NCI-H1417 treated with DMSO at 0.1 percent for 48 hours (cell line): ENCODE measurements at regions not wholly inside any gene's neighbourhood (a gene's known extent, or its start where the extent isn't known, plus 50 kb on each side); places are given as distances from the start of the nearest gene placed in this dataset.
"Not testable (repeated sequence)": the region's sequence is repeated elsewhere in the genome, so short reads cannot be mapped to it uniquely, and the experiment has no call there.

ENCODE experiments used
- DNase-seq: peaks from one replicate; lab custom pipeline; 2025; lab: John Stamatoyannopoulos, UW

DNA sequence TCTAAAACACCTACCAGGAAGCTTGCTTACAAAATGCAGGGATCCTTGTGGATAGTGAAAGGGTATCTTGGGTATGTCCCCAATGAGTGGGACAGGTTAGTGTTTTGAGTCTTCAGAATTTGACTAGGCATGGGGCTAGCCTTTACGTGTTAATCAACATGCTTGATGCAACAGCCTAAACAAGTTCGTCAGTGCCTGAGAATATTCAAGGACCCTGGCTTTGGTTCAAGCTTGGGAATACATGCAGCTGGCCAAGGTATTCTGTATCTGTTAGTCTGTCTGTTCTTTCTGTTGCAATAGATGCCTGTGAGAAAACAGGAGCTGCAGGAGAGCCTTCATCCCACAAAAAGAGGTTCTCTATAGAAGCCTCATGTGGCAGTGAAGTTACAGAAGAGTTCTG, 149.5 kb downstream of the CCNG2 start:
- no peak for DNase-seq

DNA sequence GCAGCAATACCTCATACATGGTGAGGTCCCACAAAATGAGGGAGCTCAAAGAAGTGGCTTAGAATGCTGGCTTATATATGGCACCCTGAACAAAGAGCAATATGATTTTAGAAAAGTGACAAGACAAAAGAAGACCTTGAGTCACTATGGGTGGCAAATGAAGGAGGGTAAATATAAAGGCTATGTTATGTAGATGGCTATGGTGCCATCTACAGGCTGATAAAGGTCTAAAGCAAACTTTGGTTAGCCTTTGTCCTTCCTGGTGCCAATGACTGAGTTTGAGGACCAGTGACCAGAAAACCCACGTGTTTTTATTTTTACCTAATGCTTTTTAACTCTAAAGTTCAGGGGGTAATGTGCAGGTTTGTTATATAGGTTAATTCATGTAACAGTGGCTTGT, 151.8 kb downstream of the CCNG2 start:
- DNase-seq = no peak

DNA sequence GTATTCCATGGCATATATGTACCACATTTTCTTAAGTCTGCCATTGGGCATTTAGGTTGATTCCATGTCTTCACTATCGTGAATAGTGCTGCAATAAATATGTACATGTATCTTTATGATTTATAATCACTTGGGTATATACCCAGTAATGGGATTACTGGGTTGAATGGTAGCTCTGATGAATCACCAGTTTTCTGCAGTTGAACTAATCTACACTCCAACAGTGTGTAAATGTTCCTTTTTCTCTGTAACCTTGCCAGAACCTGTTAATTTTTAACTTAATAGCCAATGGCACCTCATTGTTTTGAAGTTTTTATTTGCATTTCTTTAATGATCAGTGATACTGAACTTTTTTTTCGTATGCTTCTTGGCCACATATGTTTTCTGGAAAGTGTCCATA, 152.5 kb downstream of the CCNG2 start:
- DNase-seq = no peak

DNA sequence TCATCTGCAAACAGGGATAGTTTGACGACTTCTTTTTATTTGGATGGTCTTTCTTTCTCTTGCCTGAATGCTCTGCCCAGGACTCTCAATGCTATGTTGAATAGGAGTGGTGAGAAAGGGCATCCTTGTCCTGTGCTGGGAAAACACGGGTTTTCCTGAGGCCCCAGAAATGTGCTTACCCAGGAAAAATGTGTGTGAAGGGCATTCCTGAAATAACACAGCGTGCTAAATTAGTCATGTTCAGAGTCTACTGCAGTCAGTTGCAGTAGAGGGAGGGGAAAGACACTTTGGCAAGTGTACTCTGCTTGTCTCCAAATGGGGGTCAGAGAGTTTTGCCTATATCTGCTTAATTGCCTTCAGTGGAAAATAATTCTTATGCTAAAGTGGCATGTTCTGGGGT, 153.9 kb downstream of the CCNG2 start:
- DNase-seq = no peak

DNA sequence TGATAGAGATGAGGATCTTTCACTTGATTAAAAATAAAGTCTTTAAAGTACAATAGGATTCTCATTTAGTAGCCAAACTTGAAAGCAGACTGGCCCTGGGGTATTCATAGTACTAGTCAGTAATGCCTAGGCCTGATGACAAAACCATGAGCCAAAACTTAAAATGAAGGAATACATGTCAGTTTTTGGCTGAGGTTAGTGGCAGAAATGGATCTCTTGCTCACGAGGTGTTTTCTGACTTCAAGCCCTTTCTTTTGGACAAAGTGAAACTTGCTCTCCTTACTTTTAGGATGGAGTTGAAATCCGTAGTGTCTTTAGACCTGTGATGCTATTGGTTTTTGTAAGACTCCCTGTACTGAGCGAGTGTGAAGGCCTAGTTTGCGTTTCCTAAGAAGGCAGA, 157.7 kb downstream of the CCNG2 start:
- no peak for DNase-seq

DNA sequence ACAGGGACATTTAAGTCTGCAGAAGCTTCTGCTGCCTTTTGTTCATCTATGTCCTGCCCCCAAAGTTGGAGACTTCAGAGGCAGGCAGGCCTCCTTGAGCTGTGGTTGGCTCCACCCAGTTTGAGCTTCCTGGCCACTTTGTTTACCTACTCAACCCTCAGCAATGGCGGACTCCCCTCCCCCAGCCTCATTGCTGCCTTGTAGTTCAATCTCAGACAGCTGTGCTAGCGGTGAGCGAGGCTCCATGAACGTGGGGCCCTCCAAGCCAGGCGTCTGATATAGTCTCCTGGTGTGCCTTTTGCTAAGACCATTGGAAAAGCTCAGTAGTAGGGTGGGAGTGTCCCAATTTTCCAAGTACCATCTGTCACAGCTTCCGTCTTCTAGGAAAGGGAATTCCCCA, 170.1 kb downstream of the CCNG2 start:
- no peak for DNase-seq

DNA sequence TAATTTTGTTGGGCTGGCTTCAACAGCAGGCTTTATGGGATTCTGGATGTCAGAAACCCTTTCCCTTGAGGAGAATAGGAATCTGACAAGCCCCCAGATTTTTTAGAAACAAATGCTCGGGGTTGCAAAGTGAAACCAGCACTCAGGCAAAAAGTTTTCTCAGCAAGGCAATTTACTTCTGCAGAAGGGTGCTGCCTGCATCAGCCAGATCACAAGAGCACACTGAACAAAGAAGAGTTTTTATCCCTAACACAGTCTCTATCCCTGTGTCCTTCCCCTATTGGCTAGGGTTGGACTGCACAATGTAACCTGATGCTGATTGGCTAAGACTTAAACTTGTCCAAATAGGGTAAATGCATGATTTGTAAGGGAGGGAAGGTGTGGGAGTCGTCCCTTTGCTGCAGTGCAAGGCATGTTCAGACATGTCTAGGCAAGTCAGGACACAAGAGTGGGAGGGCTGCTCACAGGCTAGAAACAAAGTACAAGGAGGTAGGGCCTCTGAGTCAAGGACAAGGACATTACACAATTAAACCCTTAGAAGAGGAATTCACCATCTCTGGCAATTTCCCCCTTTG, 175.8 kb downstream of the CCNG2 start:
- DNase-seq = no peak

DNA sequence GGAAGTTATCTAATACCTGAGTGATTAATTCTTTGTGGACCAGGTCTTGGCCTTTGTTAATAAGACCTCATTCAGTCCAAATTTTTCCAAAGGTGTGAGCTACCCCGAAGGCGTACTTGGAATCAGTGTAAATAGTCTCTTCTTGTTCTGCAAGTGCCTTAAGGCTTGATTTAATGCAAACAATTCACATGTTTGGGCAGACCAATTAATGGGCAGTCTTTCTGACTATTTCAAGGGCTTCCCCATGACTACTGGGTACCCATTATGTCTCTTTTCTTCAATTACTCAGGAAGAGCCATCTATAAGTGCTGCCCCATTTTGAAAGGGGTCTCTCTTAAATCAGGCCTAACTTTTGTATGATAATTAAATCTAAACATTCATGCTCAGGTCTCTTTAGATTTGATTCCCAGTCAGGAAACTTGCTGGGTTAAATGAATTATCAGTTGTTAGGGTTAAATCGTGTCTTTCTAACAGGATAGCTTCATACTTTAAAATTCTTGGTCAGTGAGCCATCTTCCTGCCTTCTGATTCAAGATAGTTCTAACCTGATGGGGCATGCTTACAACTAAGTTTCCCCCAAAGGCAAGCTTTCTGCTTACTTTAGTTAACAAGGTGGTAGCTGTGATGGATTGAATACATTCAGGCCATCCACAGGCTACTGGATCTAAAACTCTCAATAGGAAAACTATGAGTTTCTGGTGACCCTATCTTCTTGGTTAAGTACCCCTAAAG, 179.6 kb downstream of the CCNG2 start:
- no peak for DNase-seq

DNA sequence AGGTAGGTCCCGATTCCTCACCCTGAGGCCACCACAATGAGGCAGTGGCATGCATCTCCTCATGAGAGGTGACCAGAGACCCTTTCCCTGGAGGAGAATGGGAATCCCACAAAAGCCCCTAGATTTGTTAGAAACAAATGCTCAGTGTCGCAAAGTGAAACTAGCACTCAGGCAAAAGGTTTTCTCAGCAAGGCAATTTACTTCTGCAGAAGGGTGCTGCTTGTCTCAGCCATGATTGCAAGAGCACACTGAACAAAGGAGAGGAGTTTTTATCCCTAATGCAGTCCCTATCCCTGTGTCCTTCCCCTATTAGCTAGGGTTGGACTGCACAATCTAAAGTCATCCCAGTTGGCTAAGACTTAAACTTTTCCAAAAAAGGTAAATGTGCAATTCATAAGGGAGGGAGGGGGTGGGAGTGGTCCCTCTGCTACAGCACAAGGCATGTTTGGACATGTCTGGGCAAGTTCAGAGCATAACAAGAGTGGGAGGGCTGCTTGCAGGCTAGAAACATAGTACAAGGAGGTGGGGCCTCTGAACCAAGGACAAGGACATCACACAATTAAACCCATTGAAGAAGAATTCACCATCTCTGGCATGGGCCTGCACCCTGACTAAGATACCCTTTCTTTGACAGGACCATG, 185.3 kb downstream of the CCNG2 start:
- DNase-seq = no peak

DNA sequence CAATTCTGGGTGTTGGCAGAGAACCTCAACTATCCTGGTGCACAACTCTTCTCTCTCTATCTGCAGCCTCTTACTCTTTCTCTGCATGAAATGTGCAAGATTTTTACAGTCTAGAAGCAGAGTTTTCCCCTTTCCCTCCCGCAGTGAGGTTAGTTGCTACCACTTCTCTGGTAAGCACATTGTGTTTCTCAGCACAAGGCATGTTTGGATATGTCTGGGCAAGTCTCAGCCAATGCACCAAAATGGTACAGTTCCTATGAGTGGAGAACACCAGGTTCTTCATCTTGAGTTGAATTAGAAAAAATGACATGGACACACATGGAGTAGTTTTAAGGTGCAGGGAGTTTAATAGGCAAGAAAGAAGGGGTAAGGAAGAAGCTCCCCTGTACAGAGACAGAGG, 187.0 kb downstream of the CCNG2 start:
- DNase-seq = no peak

DNA sequence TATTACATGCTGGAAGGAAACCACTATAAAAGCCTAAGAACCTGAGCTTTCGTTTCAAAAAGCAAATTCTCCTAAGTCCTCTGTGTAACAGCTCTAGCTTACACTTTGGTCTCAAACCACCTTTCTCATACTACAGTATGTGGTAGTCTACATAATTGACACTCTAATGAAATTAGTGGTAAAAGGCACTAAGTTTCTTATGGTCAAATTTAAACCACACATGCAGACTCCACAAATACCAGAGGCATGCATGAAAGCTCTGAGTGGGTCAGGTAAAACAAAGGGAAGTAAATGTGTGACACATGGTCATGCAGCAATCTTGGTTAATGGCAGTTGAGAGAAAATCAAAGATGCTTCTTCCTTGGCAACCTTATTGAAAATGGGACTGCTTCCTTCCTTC, 187.8 kb downstream of the CCNG2 start:
- no peak for DNase-seq

DNA sequence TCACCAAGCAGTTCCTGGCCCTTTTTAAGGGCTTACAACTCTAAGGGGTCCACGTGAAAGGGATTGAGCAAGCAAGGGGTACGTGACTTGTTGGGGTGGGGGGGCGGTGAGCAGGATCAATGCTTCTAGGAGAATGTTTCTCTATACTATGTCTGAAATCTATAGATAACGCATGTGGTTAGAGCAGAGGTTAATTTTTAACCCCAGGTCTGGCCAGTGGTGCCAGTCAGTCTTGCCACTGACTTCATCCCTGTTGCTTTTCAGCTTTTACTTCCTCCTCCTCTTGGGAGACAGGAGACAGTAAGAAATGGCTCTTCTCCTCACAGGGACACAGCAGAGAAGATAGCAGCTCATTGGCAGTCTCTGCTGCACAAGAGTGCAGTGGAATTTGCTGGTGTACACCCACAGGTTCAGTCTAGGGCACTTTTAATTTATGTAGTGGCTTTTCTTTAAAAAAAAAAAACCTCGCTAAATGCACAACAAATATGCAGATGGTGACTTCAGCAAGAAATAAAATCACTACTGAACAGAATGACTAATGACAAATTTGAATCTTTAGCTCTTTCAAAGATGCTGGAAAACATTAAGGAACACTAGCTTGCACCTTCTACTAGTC, 190.5 kb downstream of the CCNG2 start:
- DNase-seq = no peak

DNA sequence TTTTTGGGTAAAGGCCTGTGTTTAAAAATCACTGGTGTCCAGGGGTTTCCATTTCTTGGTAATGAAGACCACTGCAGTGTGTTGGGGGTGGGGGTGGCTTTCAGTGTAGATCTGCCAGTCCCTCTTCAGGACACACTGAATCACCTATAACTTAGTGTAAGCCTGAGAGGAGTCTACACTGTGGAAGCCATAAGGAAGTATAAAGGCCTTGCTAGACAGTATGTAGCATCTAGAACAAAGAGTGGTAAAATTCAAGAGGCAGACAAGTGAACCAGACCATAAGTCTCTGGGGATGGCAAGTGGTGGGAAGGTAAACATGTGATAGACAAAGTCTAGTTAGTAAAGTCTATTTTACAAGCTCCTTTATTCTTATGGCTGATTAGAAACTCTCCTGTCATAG, 191.8 kb downstream of the CCNG2 start:
- DNase-seq = no peak

DNA sequence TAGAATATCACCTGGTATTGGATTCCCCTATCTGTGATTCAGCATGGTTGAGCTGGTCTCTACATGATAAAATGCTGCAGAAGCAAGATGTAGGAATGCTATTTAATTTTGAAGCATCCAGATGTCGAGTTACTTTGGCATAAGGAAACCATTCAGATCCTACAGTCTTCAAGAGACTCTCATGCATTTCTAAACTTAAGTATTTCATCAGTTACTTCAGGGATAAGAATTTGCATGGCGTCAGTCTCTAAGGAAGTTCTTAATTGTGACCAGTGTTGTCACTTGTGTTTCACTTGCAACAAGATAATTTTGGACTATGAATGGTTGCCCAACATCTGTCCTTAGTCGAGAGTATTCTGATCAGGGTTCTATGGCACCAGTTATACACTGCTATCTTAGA, 192.4 kb downstream of the CCNG2 start:
- no peak for DNase-seq

DNA sequence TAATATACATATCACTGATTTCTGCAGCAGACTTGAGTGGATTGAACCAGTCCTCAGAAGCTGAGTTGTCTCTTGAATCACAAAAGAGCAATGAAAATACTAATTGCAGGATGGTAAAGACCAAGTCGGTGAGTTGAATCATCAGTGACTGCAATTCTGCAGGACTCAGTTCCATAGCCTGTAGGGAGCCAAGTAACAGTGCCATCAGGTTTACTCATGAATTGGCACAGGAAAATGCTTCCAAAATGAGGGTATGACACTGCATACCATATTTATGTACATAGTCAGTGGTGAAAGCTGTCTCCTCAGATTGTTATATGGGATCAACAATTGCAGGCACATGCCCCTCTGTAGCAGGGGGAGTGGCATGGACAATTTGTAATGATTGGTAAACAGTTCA, 192.8 kb downstream of the CCNG2 start:
- no peak for DNase-seq

DNA sequence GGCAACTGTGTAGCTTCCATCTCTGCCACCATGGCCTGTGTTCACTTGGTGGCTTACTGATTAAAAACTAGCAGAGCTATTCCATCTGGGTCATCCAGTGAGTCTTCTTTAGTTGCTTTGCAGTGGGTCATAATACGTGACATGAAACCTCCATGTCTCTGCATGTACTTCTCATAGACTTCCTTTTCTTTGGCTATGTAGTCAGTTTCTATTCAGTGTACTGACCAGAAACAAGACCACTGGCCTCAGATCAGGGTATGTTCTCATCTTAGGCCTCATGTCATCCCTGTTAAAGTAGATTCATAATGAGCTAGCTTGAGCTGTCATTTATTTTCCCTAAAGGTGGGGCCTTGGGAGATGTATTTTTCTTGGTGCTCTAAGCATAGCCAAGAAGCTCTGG, 195.2 kb downstream of the CCNG2 start:
- DNase-seq = no peak

DNA sequence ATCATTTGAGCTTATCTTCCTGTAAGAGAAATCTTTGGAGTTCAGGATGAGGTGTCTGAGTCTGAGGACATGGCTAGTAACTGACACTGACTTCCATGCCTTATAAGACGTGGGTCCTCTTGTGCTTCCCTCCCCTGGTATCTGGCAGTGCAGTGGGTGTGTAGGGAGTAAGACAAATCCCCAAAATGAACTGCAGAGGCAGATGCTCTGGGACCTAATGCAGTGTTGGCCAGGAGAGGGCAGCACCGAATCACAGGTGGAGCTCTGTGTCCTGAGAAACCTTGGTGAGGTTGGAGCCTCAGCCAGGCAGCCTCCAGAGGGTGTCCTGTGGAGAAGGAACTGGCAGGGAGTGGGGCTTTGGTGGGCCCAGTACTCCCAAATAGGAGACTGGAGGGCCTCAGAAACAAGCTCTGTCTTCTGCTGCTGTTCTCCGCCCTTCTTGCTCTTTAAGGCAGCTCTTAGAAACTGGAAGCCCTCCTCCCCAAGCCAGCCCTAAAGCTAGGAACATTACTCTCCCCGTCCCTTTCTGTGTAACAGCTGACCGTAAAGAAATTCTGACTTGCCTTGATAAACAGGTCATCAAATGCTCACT, 196.8 kb downstream of the CCNG2 start:
- not testable (repeated sequence) for DNase-seq

DNA sequence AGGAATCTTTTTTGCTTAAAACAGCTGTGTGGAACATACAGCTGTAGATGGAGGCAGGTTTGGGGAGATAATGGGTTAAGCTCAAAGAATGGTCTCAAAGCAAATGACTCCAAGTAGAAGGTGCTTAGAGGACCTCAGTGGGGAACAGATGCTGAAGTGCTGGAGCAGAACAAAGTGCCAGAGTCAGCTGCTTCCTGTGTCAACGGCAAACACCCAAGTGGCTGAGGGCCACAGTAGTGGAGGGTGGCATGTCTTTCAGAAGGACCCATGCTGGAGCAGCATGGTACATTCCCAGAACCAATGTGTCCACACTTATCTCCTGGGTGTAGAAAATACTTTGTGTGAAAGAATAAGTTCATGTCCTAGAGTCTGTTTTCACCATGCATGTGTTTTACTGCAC, 197.5 kb downstream of the CCNG2 start:
- DNase-seq = no peak

DNA sequence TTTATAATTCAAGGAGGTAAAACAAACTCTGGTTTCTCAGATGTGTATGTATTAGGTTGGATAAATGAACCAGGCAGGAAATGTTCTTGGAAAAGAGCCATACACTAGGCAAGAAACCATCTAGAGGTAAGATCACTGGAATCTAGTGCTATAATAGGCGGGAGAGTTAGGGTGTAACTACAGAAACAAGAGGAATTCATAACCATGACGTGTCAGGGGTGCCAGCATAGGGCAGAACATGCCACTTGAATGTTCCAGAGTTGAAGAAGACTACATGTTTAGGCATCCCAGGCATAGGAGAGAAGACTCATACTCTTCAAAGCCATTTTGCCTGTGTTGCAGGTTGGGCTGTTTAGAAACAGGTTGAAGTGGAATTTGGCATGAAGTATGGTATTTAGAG, 198.7 kb downstream of the CCNG2 start:
- no peak for DNase-seq

DNA sequence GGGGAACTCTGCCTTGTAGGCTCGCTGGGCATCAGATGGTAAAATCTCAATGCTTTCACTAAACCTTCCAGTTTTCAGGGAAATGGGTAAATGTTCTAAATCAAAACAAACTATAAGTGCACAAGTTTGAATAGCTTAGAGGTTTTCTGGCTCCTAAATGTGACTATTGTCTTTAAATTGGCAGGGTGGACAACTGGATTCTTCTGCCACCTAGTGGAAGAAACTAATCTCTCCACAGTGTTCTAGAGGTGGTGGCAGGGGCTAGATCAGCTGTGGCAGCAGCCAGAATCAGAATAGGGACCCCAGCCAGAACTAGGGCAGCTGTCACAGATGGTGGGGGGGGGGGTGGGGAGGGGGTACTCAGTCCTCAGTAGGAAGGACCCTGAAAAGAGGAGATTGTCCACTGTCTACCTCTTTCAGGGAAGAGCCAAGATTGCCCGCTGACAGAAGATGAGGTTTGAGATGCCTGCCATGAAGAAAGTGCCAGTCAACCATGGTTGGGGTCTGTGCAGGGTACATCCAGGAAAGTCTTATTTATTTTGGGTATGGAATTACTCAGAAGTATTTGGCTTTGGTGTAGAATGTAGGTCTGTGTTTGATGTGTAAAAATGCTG, 201.4 kb downstream of the CCNG2 start:
- DNase-seq = no peak

DNA sequence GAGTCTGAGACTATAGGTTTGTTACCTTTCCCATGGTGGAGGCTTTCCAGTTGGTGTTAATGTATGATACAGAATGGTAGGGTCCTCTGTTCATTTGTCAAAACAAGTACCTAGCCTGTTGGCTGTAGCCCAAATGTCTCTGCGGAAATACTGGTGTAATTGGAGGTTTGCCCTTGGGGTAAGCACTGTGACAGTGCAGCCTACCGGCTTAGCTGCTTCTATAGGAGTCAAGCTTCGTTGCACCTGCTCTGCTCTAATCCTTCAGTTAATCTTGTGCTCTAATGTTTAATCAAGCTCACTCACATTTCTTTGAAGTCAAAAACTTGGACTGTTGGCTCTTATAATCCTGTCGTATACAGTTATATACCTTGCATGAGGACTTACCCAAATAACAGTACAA, 203.4 kb downstream of the CCNG2 start:
- no peak for DNase-seq

DNA sequence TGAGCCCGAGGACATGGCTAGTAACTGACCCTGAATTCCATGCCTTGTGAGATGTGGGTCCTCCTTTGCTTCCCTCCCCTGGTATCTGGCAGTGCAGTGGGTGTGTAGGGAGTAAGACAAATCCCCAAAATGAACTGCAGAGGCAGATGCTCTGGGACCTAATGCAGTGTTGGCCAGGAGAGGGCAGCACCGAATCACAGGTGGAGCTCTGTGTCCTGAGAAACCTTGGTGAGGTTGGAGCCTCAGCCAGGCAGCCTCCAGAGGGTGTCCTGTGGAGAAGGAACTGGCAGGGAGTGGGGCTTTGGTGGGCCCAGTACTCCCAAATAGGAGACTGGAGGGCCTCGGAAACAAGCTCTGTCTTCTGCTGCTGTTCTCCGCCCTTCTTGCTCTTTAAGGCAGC, 209.9 kb downstream of the CCNG2 start:
- not testable (repeated sequence) for DNase-seq
